H1 (cell line): ENCODE measurements at regions not wholly inside any gene's neighbourhood (a gene's known extent, or its start where the extent isn't known, plus 50 kb on each side); places are given as distances from the start of the nearest gene placed in this dataset.

Experiments used
- CTCF ChIA-PET: fragments of 300-600 bp; sonication (Branson Sonifier 250); formaldehyde crosslinking; loops from one replicate; lab custom pipeline; 2021; ENCODE audit not compliant: partially characterized antibody; lab: Charles Lee
- POLR2A ChIA-PET: fragments of 300-600 bp; sonication (Branson Sonifier 250); formaldehyde crosslinking; loops from one replicate; lab custom pipeline; 2021; ENCODE audit warnings: inconsistent platforms; ENCODE audit not compliant: partially characterized antibody; lab: Charles Lee
- DNase-seq, 2 experiments: peaks; one replicate each; pipeline versions ENCODE4 v3.0.0 to v3.0.0-alpha.2; 2010 to 2022; ENCODE audit warnings: low spot score in 2 of 2, low read depth in 1 of 2, mixed read lengths in 1 of 2
- FAIRE-seq: peaks from 2 replicates; lab custom pipeline; 2011; peaks lifted over from hg19 to GRCh38; lab: Jason Lieb, UNC
- H2AFZ ChIP-seq: 2 replicates; pipeline ENCODE4 v1.8.1; 2012; ENCODE audit warnings: low read length, inconsistent platforms
- H2AK5ac ChIP-seq: 2 replicates; pipeline ENCODE4 v1.6.1; 2013; ENCODE audit warnings: low read depth, low read length
- H2BK120ac ChIP-seq: replicated peaks from 2 replicates; pipeline ENCODE3; 2013; ENCODE audit warnings: low read depth, low read length, inconsistent platforms
- H2BK12ac ChIP-seq: 2 replicates; pipeline ENCODE4 v1.6.1; 2013; ENCODE audit warnings: low read depth, low read length
- H2BK15ac ChIP-seq: 2 replicates; pipeline ENCODE4 v1.6.1; 2013; ENCODE audit warnings: low read length
- H2BK20ac ChIP-seq: 2 replicates; pipeline ENCODE4 v1.6.1; 2013; ENCODE audit warnings: low read length
- H2BK5ac ChIP-seq: 2 replicates; pipeline ENCODE4 v1.6.1; 2013; ENCODE audit warnings: low read depth, low read length
- H3K14ac ChIP-seq: 2 replicates; pipeline ENCODE4 v1.6.1; 2013; ENCODE audit warnings: inconsistent platforms; ENCODE audit not compliant: insufficient read length
- H3K18ac ChIP-seq: 2 replicates; pipeline ENCODE4 v1.6.1; 2013; ENCODE audit warnings: low read length; ENCODE audit errors: extremely low read depth
- H3K23ac ChIP-seq: 2 replicates; pipeline ENCODE4 v1.6.1; 2013; ENCODE audit warnings: inconsistent platforms; ENCODE audit not compliant: insufficient read length
- H3K23me2 ChIP-seq: 2 replicates; pipeline ENCODE4 v1.6.1; 2013; ENCODE audit warnings: low read depth, low read length
- H3K27ac ChIP-seq: 2 replicates; pipeline ENCODE4 v1.6.1; 2011; ENCODE audit warnings: low read depth, low read length, inconsistent platforms
- H3K27me3 ChIP-seq, 4 experiments: replicated peaks in 1 of 4; 1 replicate in 1 of 4; 2 replicates in 3 of 4; pipeline versions ENCODE4 v1.6.1 to v1.8.1; 2011 to 2013; ENCODE audit warnings: low read length in 3 of 4, mild to moderate bottlenecking in 3 of 4, inconsistent platforms in 2 of 4, mixed read lengths in 2 of 4, moderate library complexity in 1 of 4; ENCODE audit not compliant: control insufficient read depth in 3 of 4, insufficient read depth in 3 of 4; ENCODE audit errors: extremely low read depth in 1 of 4
- H3K36me3 ChIP-seq, 4 experiments: 2 replicates each; pipeline versions ENCODE4 v1.6.1 to v1.8.1; 2011 to 2013; ENCODE audit warnings: mild to moderate bottlenecking in 4 of 4, low read length in 3 of 4, moderate library complexity in 2 of 4, control low read depth in 1 of 4, inconsistent platforms in 1 of 4; ENCODE audit not compliant: insufficient read depth in 4 of 4, control insufficient read depth in 2 of 4
- H3K4ac ChIP-seq: replicated peaks from 2 replicates; pipeline ENCODE3; 2013; ENCODE audit warnings: low read length, low read depth, mixed read lengths, inconsistent platforms; ENCODE audit not compliant: insufficient read length
- H3K4me1 ChIP-seq, 4 experiments: replicated peaks in 1 of 4; 1 replicate in 1 of 4; 2 replicates in 3 of 4; pipeline versions ENCODE4 v1.6.1 to v1.8.1; 2011 to 2013; ENCODE audit warnings: low read length in 3 of 4, inconsistent platforms in 2 of 4, mixed read lengths in 1 of 4; ENCODE audit not compliant: insufficient read depth in 4 of 4, control insufficient read depth in 3 of 4
- H3K4me2 ChIP-seq, 2 experiments: 2 replicates each; pipeline versions ENCODE4 v1.6.1 to v1.8.1; 2011 to 2013; ENCODE audit warnings: low read depth in 2 of 2, low read length in 2 of 2, control low read depth in 1 of 2, inconsistent platforms in 1 of 2, mild to moderate bottlenecking in 1 of 2; ENCODE audit not compliant: insufficient read depth in 1 of 2
- H3K4me3 ChIP-seq, 4 experiments: fragments of 200-600, 300-600 bp in 1 of 4; sonication (generic), shearing (Covaris generic), sonication (Bioruptor Twin) in 1 of 4; 2 replicates each; pipeline versions ENCODE4 v1.5.1 to v1.8.1; 2011 to 2016; ENCODE audit warnings: low read length in 4 of 4, low read depth in 3 of 4, control low read depth in 2 of 4, inconsistent platforms in 2 of 4, mild to moderate bottlenecking in 2 of 4, mixed read lengths in 1 of 4, moderate library complexity in 1 of 4; ENCODE audit not compliant: insufficient read depth in 2 of 4; ENCODE audit errors: extremely low read depth in 1 of 4
- H3K56ac ChIP-seq: replicated peaks from 2 replicates; pipeline ENCODE3; 2013; ENCODE audit warnings: low read depth, mild to moderate bottlenecking, mixed read lengths, low read length, inconsistent platforms; ENCODE audit not compliant: insufficient read length
- H3K79me1 ChIP-seq: 2 replicates; pipeline ENCODE4 v1.6.1; 2013; ENCODE audit warnings: low read depth, low read length, control low read depth
- H3K79me2 ChIP-seq, 2 experiments: 2 replicates each; pipeline versions ENCODE4 v1.6.1 to v1.8.1; 2012 to 2013; ENCODE audit warnings: low read length in 2 of 2, mild to moderate bottlenecking in 2 of 2, inconsistent platforms in 1 of 2; ENCODE audit not compliant: insufficient read depth in 2 of 2, control insufficient read depth in 1 of 2
- H3K9ac ChIP-seq, 4 experiments: replicated peaks in 1 of 4; 1 replicate in 1 of 4; 2 replicates in 3 of 4; pipeline versions ENCODE4 v1.6.1 to v1.8.1; 2011 to 2013; ENCODE audit warnings: low read depth in 3 of 4, low read length in 3 of 4, control low read depth in 2 of 4, mild to moderate bottlenecking in 2 of 4, moderate library complexity in 2 of 4, inconsistent platforms in 1 of 4; ENCODE audit errors: extremely low read depth in 1 of 4
- H3K9me3 ChIP-seq, 2 experiments: 2 replicates each; pipeline versions ENCODE4 v1.6.1 to v1.8.1; 2012 to 2013; ENCODE audit warnings: mild to moderate bottlenecking in 2 of 2, moderate library complexity in 2 of 2, control low read depth in 1 of 2, inconsistent platforms in 1 of 2, low read depth in 1 of 2, low read length in 1 of 2, mixed read lengths in 1 of 2; ENCODE audit not compliant: insufficient read depth in 2 of 2
- H4K20me1 ChIP-seq, 2 experiments: replicated peaks in 1 of 2; 2 replicates each; pipeline versions ENCODE3 to v1.8.1; 2011 to 2013; ENCODE audit warnings: inconsistent platforms in 2 of 2, low read length in 2 of 2, mild to moderate bottlenecking in 1 of 2; ENCODE audit not compliant: insufficient read depth in 2 of 2, control insufficient read depth in 1 of 2
- H4K5ac ChIP-seq: 2 replicates; pipeline ENCODE4 v1.6.1; 2013; ENCODE audit warnings: low read length, low read depth, mixed read lengths, inconsistent platforms; ENCODE audit not compliant: insufficient read length
- H4K8ac ChIP-seq: 2 replicates; pipeline ENCODE4 v1.8.0; 2013; ENCODE audit warnings: mild to moderate bottlenecking, moderate library complexity, low read length, inconsistent platforms; ENCODE audit not compliant: insufficient read depth; ENCODE audit errors: extremely low read depth
- H4K91ac ChIP-seq: replicated peaks from 2 replicates; pipeline ENCODE3; 2013; ENCODE audit warnings: low read length, mixed read lengths, inconsistent platforms; ENCODE audit not compliant: insufficient read length
- BRCA1 ChIP-seq: IDR thresholded peaks from 2 replicates; pipeline ENCODE4 v1.6.1; 2012; ENCODE audit warnings: low read depth, low read length, improper control_type of control experiment
- CHD2 ChIP-seq: IDR thresholded peaks from 2 replicates; pipeline ENCODE4 v1.6.1; 2012; ENCODE audit warnings: low read length, improper control_type of control experiment
- NANOG ChIP-seq: IDR thresholded peaks from 2 replicates; pipeline ENCODE4 v1.6.1; 2011; ENCODE audit warnings: low read length, low read depth, mild to moderate bottlenecking, inconsistent platforms; ENCODE audit not compliant: insufficient read depth, poor library complexity, severe bottlenecking
- PHF8 ChIP-seq: fragments of 200-600 bp; sonication (generic); conservative IDR thresholded peaks from 2 replicates; pipeline ENCODE4 v1.7.1; 2012; ENCODE audit warnings: low read depth, mild to moderate bottlenecking, inconsistent platforms, low read length, moderate library complexity
- SAP30 ChIP-seq: fragments of 300-600 bp; sonication (generic); IDR thresholded peaks from 2 replicates; pipeline ENCODE4 v1.7.1; 2012; ENCODE audit warnings: low read length, moderate library complexity, mild to moderate bottlenecking, inconsistent platforms; ENCODE audit not compliant: insufficient read depth, insufficient replicate concordance
- SIRT6 ChIP-seq: IDR thresholded peaks from one replicate; pipeline ENCODE4 v1.7.1; 2012; ENCODE audit warnings: low read length, inconsistent platforms
- TEAD4 ChIP-seq: IDR thresholded peaks from 2 replicates; pipeline ENCODE4 v1.6.1; 2012; ENCODE audit warnings: low read depth, low read length, inconsistent platforms, mixed read lengths
- YY1 ChIP-seq: IDR thresholded peaks from 2 replicates; pipeline ENCODE4 v1.6.1; 2011; ENCODE audit warnings: low read depth, mild to moderate bottlenecking, low read length
- WGBS, 2 experiments: shearing (Covaris generic) in 1 of 2; methylation state at CpG; one replicate each; pipeline versions ENCODE4 v1.1.6 to v1.1.7; 2013 to 2015; ENCODE audit warnings: low lambda C conversion rate in 2 of 2, mixed read lengths in 2 of 2, inconsistent platforms in 1 of 2, low coverage in 1 of 2, missing lambda C conversion rate in 1 of 2; ENCODE audit not compliant: insufficient replicate concordance in 2 of 2, insufficient coverage in 1 of 2, insufficient read length in 1 of 2; ENCODE audit errors: extremely low coverage in 1 of 2, missing lambda C conversion rate in 1 of 2; 5-methylcytosine and 5-hydroxymethylcytosine counted together

DNA sequence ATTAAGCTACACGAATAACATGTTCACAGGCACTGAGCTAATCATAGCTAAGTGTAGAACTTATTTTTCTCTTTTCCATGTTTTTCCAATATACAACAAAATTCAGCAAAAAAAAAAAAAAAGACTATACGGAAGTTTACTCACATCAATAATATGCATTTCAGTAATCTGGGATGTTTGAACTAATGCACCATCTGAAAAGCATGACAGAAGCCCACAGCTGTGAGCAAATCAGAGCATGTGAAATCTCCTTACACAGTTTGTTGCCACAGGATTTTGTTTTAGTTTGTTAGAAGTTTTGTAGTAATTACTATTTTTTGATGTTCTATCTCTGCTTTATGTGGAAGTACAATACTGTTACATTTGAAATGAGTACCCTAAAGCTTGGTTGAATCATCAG, 1051.7 kb downstream of the TTLL7 start:
- Histone ChIP-seq H3K9ac (no peak overlapping the region), H4K5ac (no peak overlapping the region), H3K4me2 (no peak overlapping the region), H3K27ac (no peak overlapping the region), H3K4ac (no peak overlapping the region), H3K27me3 (no peaks in the 10 kb centered on the region), H3K79me1 (no peaks in the 10 kb centered on the region), H2BK12ac (no peak overlapping the region), H3K79me2 (no peaks in the 10 kb centered on the region), H3K4me1 (no peaks in the 10 kb centered on the region), H3K14ac (no peak overlapping the region), H3K23ac (no peak overlapping the region), H2BK120ac (no peak overlapping the region), H3K4me3 (no peak overlapping the region), H2BK5ac (no peak overlapping the region), H4K8ac (no peak overlapping the region), H4K20me1 (no peaks in the 10 kb centered on the region), H3K56ac (no peak overlapping the region)
- ChIA-PET POLR2A (no interaction called here), CTCF (no interaction called here)
- no peak for FAIRE-seq
- no peak for DNase-seq
- TF ChIP-seq YY1, result no peak
- TF ChIP-seq NANOG, result no peak
- TF ChIP-seq CHD2, result no peak
- TF ChIP-seq SAP30, result no peak
- TF ChIP-seq SIRT6, result no peak
- TF ChIP-seq BRCA1, result no peak
- TF ChIP-seq TEAD4, result no peak
- TF ChIP-seq PHF8, result no peak
- TF ChIP-seq, all 59 proteins: peak for 0
- Histone ChIP-seq H3K9me3 (no peaks in the 10 kb centered on the region), H2AFZ (no peak overlapping the region), H3K18ac (no peak overlapping the region), H4K91ac (no peak overlapping the region), H3K23me2 (no peaks in the 10 kb centered on the region), H2BK20ac (no peak overlapping the region), H3K36me3 (no peaks in the 10 kb centered on the region), H2BK15ac (no peak overlapping the region), H2AK5ac (no peak overlapping the region)
- 89% methylated on average over 2 of the region's 2 CpGs; no CpG with 5 or more reads in 1 of the 2 experiments for WGBS, 2 experiments
